ENCODE measurements at regions not wholly inside any gene's neighbourhood (a gene's known extent, or its start where the extent isn't known, plus 50 kb on each side); places are given as distances from the start of the nearest gene placed in this dataset.

- TF ChIP-seq CTCF (IDR thresholded peaks at IDR 0.05; ENCODE audit: borderline replicate concordance, extremely low read depth, low read length, poor library complexity, severe bottlenecking) (no peak), EZH2 (IDR thresholded peaks at IDR 0.05; ENCODE audit: borderline replicate concordance, low read depth, low read length, severe bottlenecking) (no peak)
Measured at GRCh38 chr18:72013427-72013850, 530.7 kb downstream of the CBLN2 start.
